ENCODE measurements at regions not wholly inside any gene's neighbourhood (a gene's known extent, or its start where the extent isn't known, plus 50 kb on each side); places are given as distances from the start of the nearest gene placed in this dataset.

- no peak for TF ChIP-seq POLR2A (IDR thresholded peaks at IDR 0.05)
- no peak for TF ChIP-seq CTCF (IDR thresholded peaks at IDR 0.05)
Observed at GRCh38 chr4:89358935-89359638, 51.5 kb upstream of the GPRIN3 start.

Measured in thyroid gland (tissue), 4 donors.